Stimulated activated CD8-positive, alpha-beta memory T cell treated with anti-CD3 and anti-CD28 coated beads, Interleukin-15, amount 100 ng/mL, for 1 hour (primary cell): ENCODE measurements at regions not wholly inside any gene's neighbourhood (a gene's known extent, or its start where the extent isn't known, plus 50 kb on each side); places are given as distances from the start of the nearest gene placed in this dataset.

Source experiments
- DNase-seq: peaks from one replicate; pipeline ENCODE4 v3.0.0-alpha.2; 2020; ENCODE audit warnings: low read depth

DNA sequence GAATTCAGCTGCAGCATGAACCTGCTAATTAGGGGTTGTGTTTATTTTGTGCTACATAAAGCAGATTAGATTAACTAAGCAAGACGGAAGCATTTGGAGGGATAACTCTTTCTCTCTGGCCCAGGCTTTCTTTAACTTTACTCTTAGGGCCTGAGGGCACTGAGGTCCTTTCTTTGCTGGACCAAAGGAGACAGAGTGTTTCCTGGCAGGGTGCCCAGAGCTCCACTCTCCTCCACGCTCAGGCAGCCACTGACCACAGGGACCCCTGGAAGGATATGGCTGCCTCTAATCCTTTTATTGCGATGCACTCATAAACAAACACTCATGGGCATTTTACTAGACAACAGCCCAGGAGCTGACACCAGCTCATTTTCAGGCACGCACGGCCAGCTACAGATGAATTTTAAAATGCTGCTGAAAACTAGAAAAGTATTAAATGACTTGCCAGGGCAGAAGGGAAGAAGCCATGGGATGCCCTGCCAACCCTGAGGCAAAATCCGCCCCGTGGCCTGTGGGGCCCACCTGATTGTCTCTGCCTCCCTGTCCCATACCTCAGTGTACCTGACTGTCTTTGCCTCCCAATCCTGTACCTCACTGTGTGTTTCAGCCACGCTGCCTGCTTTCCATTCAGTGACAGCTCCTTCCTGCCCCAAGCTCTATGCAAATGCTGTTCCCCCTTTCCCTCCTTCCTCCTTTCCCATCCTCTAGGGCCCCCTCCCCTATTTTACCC lies 192.6 kb upstream of the NAV2 start:
- no peak for DNase-seq

GRCh38 chr11:19519353-19519752 lies 193.3 kb upstream of the NAV2 start:
- DNase-seq = no peak

DNA sequence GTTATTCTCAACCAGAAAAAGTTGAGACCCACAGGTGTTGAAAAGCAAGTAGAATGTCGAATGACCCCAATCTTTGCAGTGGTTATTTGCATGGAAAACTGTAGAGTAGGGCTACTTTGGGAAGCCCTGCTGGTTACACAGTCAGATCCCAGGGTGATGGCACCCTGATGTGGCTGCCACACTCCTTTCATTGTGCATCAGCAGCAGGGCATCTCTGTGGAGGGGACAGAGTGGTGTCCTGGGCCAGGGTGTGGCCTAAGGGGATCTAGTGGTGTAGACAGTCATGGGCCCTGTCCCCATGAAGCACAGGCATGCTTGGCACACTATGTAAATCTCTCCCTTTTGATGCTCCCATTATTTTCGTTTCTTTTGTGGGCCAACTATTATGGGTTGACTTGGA lies 199.4 kb upstream of the NAV2 start:
- DNase-seq = no peak

DNA sequence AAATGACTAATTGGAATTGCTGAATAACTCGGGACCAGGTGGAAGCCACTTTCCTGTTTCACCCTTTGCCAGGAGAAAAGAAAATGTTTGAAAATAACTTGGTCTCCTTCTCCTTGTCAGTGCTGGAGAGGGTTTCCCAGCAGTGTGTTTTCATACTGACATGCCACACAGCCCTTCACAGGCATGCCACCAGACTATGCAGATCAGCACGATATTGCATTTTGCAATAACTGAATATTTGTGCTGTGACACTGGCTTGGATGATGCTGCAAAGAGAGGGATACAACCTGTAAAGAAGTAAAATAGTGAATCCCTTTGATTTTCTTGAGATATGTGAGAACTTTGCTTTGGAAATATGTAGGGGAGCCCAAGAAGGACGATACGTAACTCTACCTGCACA lies 200.0 kb upstream of the NAV2 start:
- DNase-seq = no peak

- DNase-seq = no peak
Measured at GRCh38 chr11:19511413-19512183, 201.0 kb upstream of the NAV2 start.

DNA sequence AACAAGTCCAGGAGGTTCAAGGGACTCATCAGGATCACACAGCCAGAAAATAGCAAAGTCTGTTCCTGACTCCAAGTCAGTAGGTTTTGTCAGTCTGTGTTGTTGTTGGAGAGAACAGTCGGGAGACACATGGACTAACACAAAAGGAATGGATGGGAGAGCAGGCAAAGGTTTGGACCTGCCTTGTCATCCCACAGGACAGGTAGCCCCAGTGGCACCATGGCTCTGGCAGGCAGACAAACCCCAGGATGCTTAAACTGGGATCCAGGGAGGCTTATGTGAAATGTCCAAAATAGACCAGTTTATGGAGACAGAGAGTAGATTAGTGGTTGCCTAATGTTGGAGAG lies 201.6 kb upstream of the NAV2 start:
- DNase-seq = no peak

DNA sequence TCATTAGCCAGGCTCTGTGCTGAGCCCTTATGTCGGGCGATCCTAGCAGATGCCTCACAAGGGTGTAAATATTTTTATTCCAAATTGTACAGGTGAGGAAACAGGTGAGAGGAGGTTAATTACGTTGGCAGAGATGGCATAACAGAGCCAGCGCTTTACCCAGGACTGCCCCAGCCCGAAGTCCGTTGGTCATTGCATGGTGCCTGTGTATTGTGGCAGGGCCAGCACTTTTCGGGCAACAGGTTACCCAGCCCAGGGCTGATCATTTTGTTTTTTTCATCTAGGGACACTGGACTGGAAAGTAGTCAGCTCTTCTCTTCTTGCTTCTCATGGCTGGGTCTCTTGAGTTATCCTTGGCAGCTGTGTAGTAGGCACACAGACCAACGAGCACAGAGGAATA lies 202.2 kb upstream of the NAV2 start:
- no peak for DNase-seq

DNA sequence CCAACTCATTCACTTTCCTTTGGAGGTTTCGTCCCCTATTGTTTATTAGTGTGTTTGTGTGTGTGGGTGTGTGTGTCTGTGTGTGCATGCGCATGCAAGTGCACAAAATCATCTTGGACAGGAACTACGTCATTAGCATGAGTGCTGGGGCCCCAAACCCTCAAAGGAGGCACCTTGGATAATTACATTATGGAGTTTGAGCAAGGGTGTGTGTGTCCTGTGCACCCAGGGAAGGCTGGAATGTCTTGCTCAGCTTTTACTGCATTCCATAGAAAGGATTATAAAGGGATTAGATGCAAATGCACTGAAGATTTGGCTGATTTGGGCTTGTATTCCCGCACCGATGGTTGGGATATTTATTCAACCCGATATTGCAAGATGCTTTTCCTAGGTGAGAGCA lies 203.4 kb upstream of the NAV2 start:
- no peak for DNase-seq

DNA sequence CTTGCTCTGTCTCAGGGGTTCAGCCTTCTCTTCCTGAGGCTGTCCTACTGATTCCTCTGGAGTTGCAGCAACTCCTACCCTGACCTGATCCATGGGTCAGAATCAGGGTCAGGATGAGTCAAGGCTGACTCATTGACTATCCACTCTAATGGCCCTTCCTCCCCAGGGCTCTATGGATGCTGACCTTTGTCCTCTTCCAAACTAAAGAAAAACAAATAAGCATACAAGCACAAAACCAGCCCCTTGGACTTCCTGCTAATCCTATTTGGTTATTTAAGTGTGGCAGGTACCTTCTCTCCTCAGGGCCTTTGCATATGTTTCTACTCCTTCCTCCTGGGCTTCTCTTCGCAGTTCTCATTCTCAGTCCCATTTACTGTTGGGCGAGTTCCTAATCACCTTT lies 204.5 kb upstream of the NAV2 start:
- no peak for DNase-seq

- DNase-seq = no peak
Measured at GRCh38 chr11:19506816-19507486, 205.7 kb upstream of the NAV2 start.

DNA sequence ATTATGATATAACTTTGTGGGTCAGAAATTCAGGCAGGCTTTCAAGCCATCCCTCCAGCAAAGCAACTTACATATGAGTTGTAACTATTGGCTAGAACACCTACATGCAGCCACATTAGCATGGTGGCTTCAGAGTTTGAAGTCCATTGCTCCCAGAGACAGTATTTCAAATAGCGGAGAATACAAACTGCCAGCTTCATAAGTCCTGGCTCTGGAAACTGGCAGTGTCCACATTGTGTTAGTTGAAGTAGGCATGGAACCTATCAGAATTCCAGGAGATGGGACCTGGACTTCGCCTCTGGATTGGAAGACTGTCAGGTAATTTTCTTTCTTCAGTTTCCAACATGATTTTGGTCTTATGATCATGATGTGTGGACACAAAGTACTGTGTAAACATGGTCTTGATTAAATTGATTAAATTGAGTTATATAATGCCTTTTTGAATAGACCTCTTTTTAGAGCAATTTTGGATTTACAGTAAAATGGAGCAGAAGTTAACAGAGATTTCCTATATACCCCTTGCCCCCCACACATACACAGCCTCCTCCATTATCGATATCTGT lies 209.9 kb upstream of the NAV2 start:
- no peak for DNase-seq

GRCh38 chr11:19501631-19502030 lies 211.0 kb upstream of the NAV2 start:
- no peak for DNase-seq

DNA sequence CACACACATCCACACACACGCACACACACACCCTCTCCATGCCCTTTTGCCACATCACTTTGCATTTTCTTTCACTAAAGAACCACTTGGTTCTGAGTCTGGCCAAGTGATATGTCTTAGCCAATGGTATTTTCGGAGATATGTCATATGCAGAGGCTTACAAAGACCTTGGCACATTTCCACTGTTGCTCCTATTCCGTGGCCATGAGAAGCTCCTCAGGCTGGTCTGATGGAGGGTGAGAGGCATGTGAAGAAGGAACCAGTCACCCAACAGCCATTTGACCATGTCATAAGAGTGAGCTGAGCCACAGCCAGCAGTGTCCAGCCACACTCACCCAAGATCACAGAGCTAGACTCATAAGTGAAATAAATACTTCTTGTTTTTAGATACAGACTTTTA lies 212.6 kb upstream of the NAV2 start:
- no peak for DNase-seq

DNA sequence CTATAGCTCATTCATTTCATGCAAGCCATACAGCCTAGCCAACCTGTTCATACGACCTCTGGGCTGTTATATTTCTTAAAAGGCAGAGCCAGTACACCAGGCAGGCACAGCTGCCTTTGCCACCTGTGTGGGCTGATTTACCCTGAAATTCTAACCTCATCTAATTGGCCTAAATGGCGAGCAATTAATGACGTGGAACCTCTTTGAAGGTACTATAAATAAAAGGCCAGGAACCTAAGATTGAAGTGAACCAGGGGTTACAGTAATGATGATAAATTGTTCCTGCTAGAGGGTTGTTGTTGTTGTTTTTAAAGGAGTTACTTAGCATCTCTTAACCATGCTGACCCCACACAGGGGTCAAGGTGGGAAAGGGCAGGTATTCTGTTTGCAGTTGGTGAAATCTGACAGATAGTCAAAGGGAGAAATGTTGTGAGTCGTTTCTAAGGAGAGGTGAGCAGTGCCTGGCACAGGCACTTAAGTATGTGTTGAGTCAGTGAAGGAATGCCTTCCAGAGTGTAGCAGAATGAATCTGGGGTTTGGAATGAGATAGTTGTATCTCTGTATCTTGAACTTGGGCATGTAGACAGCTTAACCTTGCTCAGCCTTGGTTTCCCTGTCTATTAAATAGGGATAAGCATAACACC lies 213.5 kb upstream of the NAV2 start:
- DNase-seq = no peak

DNA sequence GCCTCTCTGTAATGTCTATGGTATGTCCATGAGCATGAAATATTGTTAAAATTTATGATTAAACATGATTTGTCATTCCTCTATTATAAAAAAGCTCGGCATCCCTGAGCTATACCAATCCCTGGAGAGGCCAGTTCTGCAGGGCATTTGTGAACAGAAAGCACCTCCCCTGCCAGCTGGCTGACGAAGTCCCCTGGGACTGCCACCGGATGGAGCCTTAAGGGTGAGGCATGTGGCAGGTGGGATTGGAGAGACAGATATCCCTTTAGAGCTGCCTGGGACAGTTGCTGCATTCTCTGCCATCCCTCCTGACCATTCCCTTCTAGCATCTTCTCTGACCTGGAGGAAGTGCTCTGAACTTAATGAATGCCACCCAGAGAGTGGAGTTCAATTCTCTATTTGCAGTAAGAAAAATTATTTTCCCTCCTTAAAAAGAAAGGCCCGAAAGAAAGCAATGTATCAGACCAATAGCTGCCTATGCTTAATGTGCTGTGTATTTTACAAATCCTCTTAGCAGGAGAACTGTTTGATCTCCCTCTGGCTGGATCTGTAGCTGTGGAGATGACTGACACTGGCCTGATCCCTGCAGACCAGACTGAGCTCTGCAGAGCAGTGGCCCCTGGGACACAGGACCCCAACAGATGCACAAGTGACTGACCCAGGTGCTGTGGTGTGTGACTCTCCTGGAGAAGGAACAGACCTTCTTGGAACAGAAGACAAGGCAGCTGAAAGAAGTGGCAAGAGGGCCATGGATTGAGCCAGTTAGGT lies 219.0 kb upstream of the NAV2 start:
- DNase-seq = no peak

DNA sequence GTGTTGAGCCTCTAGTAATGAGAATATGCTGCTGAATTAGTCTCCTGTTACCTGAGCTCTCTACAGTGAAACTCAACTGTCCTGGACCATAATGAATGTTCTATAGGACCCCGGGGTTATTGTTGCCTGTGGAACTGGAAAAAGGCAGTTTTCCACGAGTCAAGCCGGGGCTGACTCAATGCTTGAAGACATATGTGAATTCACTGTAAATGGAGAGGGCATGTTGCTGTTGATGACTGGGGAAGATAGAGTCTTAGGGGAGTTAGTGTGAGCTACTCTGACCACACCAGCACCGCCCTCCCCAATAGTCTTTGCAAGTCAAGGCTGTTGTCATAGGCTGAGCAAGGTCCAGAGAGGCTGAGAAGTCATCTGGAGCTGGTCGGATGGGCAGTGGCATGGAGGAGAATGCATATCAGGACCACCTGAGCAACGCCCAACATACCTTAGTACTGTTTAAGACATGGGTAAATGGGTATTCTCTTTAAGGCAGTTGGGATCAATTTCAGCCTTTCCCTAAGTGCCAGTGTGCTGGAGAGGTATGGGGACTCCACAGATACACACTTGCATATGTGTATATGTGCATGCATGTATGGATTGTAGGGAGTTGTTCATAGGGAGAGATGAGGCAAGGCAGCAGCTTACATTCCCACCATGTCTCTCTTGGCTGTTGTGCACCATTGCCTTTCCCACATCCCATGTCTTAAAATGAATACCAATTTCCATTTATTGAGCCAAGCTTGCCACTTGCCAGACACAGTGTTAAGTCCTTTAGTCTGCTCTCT lies 230.1 kb upstream of the NAV2 start:
- no peak for DNase-seq

DNA sequence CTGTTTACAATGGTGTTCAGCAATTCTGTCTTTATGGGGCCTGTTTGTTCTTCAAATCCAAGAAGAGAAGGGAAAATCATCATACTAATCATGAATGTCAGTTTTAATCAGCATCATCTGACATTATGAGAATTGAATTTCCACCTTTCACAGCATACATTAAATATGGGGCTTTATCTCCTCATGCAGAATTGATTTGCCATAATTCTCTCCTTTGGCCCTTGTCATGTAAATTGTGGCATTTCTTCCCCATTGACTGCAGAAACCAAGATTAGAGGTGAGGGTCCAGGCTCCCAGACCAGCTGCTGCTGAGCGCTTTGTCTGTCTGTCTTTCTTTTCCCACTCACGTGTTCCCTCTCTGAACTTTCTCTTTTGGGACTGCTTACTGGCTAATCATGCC lies 232.1 kb upstream of the NAV2 start:
- DNase-seq = no peak

GRCh38 chr11:19478891-19479290 lies 233.7 kb upstream of the NAV2 start:
- DNase-seq = no peak

DNA sequence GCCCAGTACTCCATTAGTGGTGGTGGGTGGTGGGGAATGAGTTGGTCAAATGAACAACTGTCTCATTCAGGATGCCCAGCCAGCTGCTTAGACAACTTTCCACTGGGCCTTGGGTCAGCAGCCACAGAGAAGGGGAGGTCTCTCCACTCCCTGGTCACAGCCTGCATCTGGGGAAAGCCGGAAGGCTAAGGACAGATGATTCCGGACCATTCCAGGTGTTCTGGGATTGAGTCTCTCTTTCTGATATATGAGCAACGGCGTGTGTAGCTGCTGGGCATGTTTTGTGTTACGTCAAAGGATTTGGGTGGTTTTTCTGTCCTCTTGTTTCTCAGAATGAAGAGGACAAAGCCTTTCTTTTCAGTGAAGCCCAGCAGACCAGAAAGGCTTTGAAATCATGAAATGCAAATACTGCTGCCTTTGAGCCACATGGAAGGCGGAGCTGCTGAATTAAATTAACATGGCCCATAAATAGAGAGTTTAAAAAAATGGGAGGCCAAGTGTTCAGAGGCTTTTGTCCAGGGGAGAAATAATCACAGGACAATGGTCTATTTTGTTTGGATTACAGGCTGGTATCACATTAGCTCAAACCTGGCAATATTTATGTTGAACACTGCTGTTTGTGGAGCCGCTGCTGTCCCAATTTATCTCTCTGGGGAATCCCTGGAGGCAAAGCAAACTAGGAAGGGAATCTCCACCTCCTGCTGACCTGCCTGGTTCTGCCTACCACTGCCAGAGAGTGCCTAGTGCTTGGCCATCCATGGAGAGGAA lies 234.4 kb upstream of the E2F8 start:
- DNase-seq = no peak

- DNase-seq = no peak
Measured at GRCh38 chr11:19474211-19474610, 233.5 kb upstream of the E2F8 start.
